ENCODE measurements at regions not wholly inside any gene's neighbourhood (a gene's known extent, or its start where the extent isn't known, plus 50 kb on each side); places are given as distances from the start of the nearest gene placed in this dataset.

DNA sequence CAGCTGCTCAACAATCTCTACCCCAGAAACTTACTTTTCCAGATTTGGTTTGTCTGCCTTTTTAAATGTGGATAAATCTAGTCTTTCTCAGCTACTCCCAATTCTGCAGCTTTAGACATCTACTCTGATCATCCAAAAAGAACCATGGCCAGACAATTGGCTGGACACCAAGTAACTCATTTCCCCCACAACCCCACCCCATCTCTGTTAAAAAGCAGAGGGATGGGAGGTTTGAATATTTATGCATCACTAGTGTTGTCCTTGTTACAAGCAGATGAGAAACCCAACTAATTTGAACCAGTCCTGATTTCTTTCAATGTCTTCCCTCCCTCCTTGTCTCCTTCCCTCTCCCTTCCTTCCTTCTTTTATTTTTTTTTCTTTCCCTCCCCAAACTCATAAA lies 391.9 kb downstream of the GALC start:
- no peaks in the 10 kb centered on the region for H3K4me1 ChIP-seq
- no peak overlapping the region for H3K27ac ChIP-seq
- DNase-seq (no peak), FAIRE-seq (no peak), ATAC-seq (no peak)
- no peaks in the 10 kb centered on the region for H3K27me3 ChIP-seq
- H3K36me3 ChIP-seq, result no peaks in the 10 kb centered on the region
- H3K9me3 ChIP-seq, result no peaks in the 10 kb centered on the region
- no peak overlapping the region for H3K4me3 ChIP-seq
- intact Hi-C loops (cut with DNase I), result no loop called here
- TF ChIP-seq CTCF (IDR thresholded peaks at IDR 0.05), result no peak

DNA sequence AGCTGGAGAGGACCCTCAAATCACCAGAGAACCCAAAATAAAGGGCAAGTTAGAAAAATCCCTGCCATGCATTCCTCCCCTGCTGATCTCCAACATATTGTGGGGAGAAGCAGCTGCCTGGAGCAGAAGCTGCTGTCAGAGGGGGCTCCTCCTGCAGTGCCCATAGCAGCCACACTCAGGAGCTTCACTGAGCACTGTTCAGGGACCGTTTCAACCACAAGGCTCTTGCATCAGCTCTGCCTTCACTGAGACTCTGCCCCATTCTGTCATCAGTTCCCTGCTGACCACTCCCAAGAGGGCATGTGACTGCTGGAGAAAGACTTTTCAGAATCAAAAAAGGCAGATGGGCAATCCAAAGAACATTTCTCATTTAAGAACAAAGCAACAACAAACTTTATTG lies 392.7 kb downstream of the GALC start:
- H3K9me3 ChIP-seq, result no peaks in the 10 kb centered on the region
- no peak for DNase-seq
- FAIRE-seq, result no peak
- no peak overlapping the region for H3K27ac ChIP-seq
- 34 to 43% methylated on average over 1 of the region's 1 CpG for WGBS, 2 donors
- no peak for TF ChIP-seq CTCF (IDR thresholded peaks at IDR 0.05)
- no peaks in the 10 kb centered on the region for H3K27me3 ChIP-seq
- no peaks in the 10 kb centered on the region for H3K4me1 ChIP-seq
- no peak for ATAC-seq
- no peaks in the 10 kb centered on the region for H3K36me3 ChIP-seq
- no peak overlapping the region for H3K4me3 ChIP-seq
- intact Hi-C loops (cut with DNase I), result no loop called here

DNA sequence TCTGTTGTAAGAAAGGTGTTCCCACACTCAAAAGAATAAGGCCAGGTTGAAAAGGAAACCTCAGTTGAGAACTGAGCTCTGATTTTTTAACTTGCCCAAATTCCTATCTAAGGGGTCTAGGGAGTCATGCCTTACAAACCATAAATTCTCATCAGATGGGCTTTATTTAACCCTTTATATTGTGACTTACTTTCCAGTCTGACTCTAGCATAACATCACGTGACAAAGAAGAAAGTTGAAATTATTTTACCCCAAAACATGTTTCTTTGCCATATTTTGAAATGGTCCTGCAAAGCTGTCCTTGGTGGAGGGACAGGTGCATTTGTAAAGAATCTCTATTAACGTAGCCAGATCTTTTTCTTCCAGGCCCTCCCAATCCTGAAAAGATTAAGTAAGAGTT lies 411.7 kb downstream of the GALC start:
- WGBS, 2 donors, result 72 to 88% methylated on average over 2 of the region's 2 CpGs
- intact Hi-C loops (cut with DNase I), result no loop called here
- no peak for FAIRE-seq

GRCh38 chr14:87579036-87579435 lies 413.9 kb downstream of the GALC start:
- DNase-seq (no peak), ATAC-seq (no peak), FAIRE-seq (no peak)
- TF ChIP-seq CTCF (IDR thresholded peaks at IDR 0.05), result no peak
- no peaks in the 10 kb centered on the region for H3K27me3 ChIP-seq
- H3K36me3 ChIP-seq, result no peaks in the 10 kb centered on the region
- intact Hi-C loops (cut with DNase I), result no loop called here
- H3K4me1 ChIP-seq, result peaks cover 0 to 2% (median 0%) of the 10 kb centered on the region in 3 donors
- H3K27ac ChIP-seq, result no peak overlapping the region
- WGBS, 2 donors, result 57 to 62% methylated on average over 2 of the region's 2 CpGs
- H3K9me3 ChIP-seq, result no peaks in the 10 kb centered on the region
- H3K4me3 ChIP-seq, result no peak overlapping the region

More for the DNA sequence above, 411.7 kb downstream of the GALC start:
- H3K9me3 ChIP-seq, result no peaks in the 10 kb centered on the region
- ATAC-seq (no peak), DNase-seq (no peak)
- no peak overlapping the region for H3K27ac ChIP-seq
- H3K27me3 ChIP-seq, result no peaks in the 10 kb centered on the region
- peaks cover 0 to 2% (median 0%) of the 10 kb centered on the region in 3 donors for H3K4me1 ChIP-seq
- no peaks in the 10 kb centered on the region for H3K36me3 ChIP-seq
- no peak overlapping the region for H3K4me3 ChIP-seq
- TF ChIP-seq CTCF (IDR thresholded peaks at IDR 0.05), result no peak

GRCh38 chr14:87575378-87575777 lies 417.6 kb downstream of the GALC start:
- ATAC-seq, result no peak
- intact Hi-C loops (cut with DNase I), result no loop called here
- Histone ChIP-seq H3K27ac (no peak overlapping the region), H3K4me3 (no peak overlapping the region), H3K9me3 (no peaks in the 10 kb centered on the region), H3K4me1 (no peaks in the 10 kb centered on the region), H3K36me3 (no peaks in the 10 kb centered on the region), H3K27me3 (no peaks in the 10 kb centered on the region)
- FAIRE-seq, result no peak
- no peak for TF ChIP-seq CTCF (IDR thresholded peaks at IDR 0.05)
- 85 to 90% methylated on average over 6 of the region's 6 CpGs for WGBS, 2 donors
- DNase-seq, result no peak
